HepG2 (cell line): ENCODE measurements at regions not wholly inside any gene's neighbourhood (a gene's known extent, or its start where the extent isn't known, plus 50 kb on each side); places are given as distances from the start of the nearest gene placed in this dataset.
A peak's percentile ranks its signal among the peaks of the same experiment; 100 is the strongest.

Experiments used
- AGO2 ChIP-seq: fragments of 200-400 bp; formaldehyde crosslinking; optimal IDR thresholded peaks from 2 replicates; pipeline ENCODE3; 2017; ENCODE audit warnings: mild to moderate bottlenecking, low read depth, low read length, moderate library complexity
- ATF4 ChIP-seq, 2 experiments: fragments of 450-650 bp in 1 of 2; sonication (generic) in 1 of 2; formaldehyde crosslinking; IDR thresholded peaks; 2 replicates each; pipeline versions ENCODE4 v1.5.0 to v1.8.0; 2020 to 2022; ENCODE audit warnings: mild to moderate bottlenecking in 1 of 2, missing genetic modification reagents in 1 of 2
- ERF ChIP-seq: IDR thresholded peaks from 2 replicates; pipeline ENCODE4 v1.6.1; 2018; ENCODE audit warnings: missing biosample characterization, missing genetic modification reagents
- KDM3A ChIP-seq: IDR thresholded peaks from 2 replicates; pipeline ENCODE4 v1.6.1; 2018; ENCODE audit warnings: low read depth, missing compliant biosample characterization
- KDM6A ChIP-seq: IDR thresholded peaks from 2 replicates; pipeline ENCODE4 v1.6.1; 2016; ENCODE audit warnings: low read depth
- MLXIP ChIP-seq: sonication (generic); formaldehyde crosslinking; IDR thresholded peaks from 2 replicates; pipeline ENCODE4 v1.9.0; 2021; ENCODE audit warnings: missing genetic modification reagents, borderline replicate concordance
- NFYB ChIP-seq: sonication (generic); formaldehyde crosslinking; IDR thresholded peaks from 2 replicates; pipeline ENCODE4 v1.4.0; 2020; ENCODE audit warnings: missing genetic modification reagents
- NKX3-1 ChIP-seq: sonication (generic); formaldehyde crosslinking; IDR thresholded peaks from 2 replicates; pipeline ENCODE4 v1.5.0; 2020; ENCODE audit warnings: missing genetic modification reagents
- PREB ChIP-seq: sonication (generic); formaldehyde crosslinking; IDR thresholded peaks from 2 replicates; pipeline ENCODE4 v1.4.0; 2020; ENCODE audit warnings: missing genetic modification reagents
- THAP9 ChIP-seq: sonication (generic); formaldehyde crosslinking; IDR thresholded peaks from 2 replicates; pipeline ENCODE4; 2020; ENCODE audit warnings: missing genetic modification reagents, mild to moderate bottlenecking, borderline replicate concordance
- THYN1 ChIP-seq: sonication (generic); formaldehyde crosslinking; IDR thresholded peaks from 2 replicates; pipeline ENCODE4 v1.8.1; 2023; ENCODE audit warnings: low read depth, mild to moderate bottlenecking, moderate library complexity, missing genetic modification reagents, borderline replicate concordance
- TRIM24 ChIP-seq: sonication (generic); formaldehyde crosslinking; IDR thresholded peaks from 2 replicates; pipeline ENCODE4 v1.8.0; 2022; ENCODE audit warnings: mild to moderate bottlenecking, missing genetic modification reagents
- ZFP41 ChIP-seq: sonication (generic); formaldehyde crosslinking; IDR thresholded peaks from 2 replicates; pipeline ENCODE4 v1.4.0; 2020; ENCODE audit warnings: mild to moderate bottlenecking, missing genetic modification reagents, borderline replicate concordance
- TF ChIP-seq, protein P1 (sequence below): sonication (generic); formaldehyde crosslinking; conservative IDR thresholded peaks from 2 replicates; pipeline ENCODE4 v1.4.0; 2020; ENCODE audit warnings: mild to moderate bottlenecking, missing genetic modification reagents, moderate library complexity

- no peak for TF ChIP-seq PREB (CRISPR knock-in tag)
- no peak for TF ChIP-seq MLXIP (CRISPR knock-in tag)
- TF ChIP-seq NKX3-1 (CRISPR knock-in tag): 0 out of 2 replicates have a peak, but pooled peaks have one; percentile 49
- TF ChIP-seq KDM3A: no peak
- TF ChIP-seq, protein P1, sequence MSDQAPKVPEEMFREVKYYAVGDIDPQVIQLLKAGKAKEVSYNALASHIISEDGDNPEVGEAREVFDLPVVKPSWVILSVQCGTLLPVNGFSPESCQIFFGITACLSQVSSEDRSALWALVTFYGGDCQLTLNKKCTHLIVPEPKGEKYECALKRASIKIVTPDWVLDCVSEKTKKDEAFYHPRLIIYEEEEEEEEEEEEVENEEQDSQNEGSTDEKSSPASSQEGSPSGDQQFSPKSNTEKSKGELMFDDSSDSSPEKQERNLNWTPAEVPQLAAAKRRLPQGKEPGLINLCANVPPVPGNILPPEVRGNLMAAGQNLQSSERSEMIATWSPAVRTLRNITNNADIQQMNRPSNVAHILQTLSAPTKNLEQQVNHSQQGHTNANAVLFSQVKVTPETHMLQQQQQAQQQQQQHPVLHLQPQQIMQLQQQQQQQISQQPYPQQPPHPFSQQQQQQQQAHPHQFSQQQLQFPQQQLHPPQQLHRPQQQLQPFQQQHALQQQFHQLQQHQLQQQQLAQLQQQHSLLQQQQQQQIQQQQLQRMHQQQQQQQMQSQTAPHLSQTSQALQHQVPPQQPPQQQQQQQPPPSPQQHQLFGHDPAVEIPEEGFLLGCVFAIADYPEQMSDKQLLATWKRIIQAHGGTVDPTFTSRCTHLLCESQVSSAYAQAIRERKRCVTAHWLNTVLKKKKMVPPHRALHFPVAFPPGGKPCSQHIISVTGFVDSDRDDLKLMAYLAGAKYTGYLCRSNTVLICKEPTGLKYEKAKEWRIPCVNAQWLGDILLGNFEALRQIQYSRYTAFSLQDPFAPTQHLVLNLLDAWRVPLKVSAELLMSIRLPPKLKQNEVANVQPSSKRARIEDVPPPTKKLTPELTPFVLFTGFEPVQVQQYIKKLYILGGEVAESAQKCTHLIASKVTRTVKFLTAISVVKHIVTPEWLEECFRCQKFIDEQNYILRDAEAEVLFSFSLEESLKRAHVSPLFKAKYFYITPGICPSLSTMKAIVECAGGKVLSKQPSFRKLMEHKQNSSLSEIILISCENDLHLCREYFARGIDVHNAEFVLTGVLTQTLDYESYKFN: peak; percentile 95
- no peak for TF ChIP-seq ATF4 (CRISPR knock-in tag; IDR thresholded peaks at IDR 0.05)
- no peak for TF ChIP-seq THYN1
- TF ChIP-seq AGO2: no peak
- no peak for TF ChIP-seq ZFP41 (CRISPR knock-in tag)
- no peak for TF ChIP-seq TRIM24 (CRISPR knock-in tag)
- TF ChIP-seq KDM6A (CRISPR knock-in tag): peak; percentile 83
- no peak for TF ChIP-seq NFYB (CRISPR knock-in tag)
- TF ChIP-seq ERF (CRISPR knock-in tag): no peak
- TF ChIP-seq THAP9 (CRISPR knock-in tag): no peak
Measured at GRCh38 chr10:25078658-25079431, 62.4 kb downstream of the THNSL1 start (continued).
